ENCODE measurements at regions not wholly inside any gene's neighbourhood (a gene's known extent, or its start where the extent isn't known, plus 50 kb on each side); places are given as distances from the start of the nearest gene placed in this dataset.

DNA sequence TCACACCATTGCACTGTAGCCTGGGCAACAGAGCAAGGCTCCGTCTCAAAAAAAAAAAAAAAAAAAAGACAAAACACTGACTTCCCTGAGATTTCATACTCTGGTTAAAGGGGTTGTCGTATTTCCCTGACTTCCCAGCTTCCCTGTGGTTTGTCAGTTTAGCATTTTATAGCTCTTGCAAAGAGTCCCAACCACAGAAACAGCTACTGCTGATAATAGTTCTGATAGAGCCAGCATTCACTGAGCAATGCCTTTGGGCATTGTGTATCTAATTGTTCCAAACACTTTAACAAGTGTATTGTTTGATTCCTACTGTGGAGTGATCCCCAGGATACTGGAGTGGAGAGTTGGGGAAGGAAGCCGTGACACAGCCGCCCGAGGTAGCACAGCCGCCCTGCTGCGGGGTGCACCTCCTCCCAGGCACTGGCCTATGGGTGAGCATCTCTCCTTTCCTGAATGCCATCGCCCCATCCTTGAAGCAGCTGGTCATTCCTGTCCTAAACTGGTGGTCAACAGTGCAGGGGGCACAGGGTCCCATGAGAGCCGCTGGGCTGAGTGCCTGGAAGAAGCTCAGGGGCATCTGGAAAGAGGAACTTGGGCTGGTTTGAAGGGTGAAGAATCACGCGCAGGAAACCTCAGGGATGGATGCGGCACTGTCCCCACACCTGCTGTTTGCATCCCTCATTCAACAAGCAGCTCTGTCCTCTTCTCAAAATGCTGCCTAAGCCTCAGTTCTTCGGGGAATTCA lies 81.0 kb upstream of the TMEM18 start:
- TF ChIP-seq, protein P1, sequence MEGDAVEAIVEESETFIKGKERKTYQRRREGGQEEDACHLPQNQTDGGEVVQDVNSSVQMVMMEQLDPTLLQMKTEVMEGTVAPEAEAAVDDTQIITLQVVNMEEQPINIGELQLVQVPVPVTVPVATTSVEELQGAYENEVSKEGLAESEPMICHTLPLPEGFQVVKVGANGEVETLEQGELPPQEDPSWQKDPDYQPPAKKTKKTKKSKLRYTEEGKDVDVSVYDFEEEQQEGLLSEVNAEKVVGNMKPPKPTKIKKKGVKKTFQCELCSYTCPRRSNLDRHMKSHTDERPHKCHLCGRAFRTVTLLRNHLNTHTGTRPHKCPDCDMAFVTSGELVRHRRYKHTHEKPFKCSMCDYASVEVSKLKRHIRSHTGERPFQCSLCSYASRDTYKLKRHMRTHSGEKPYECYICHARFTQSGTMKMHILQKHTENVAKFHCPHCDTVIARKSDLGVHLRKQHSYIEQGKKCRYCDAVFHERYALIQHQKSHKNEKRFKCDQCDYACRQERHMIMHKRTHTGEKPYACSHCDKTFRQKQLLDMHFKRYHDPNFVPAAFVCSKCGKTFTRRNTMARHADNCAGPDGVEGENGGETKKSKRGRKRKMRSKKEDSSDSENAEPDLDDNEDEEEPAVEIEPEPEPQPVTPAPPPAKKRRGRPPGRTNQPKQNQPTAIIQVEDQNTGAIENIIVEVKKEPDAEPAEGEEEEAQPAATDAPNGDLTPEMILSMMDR (IDR thresholded peaks at IDR 0.05) = no peak
- no peak for TF ChIP-seq ZFX (IDR thresholded peaks at IDR 0.05; ENCODE audit: borderline replicate concordance)

All from 22Rv1 (cell line).